ENCODE measurements at regions not wholly inside any gene's neighbourhood (a gene's known extent, or its start where the extent isn't known, plus 50 kb on each side); places are given as distances from the start of the nearest gene placed in this dataset.

GRCh38 chr18:77342736-77343135 is 93.1 kb downstream of the GALR1 start (continued):
- no peak for TF ChIP-seq SMC3 (conservative IDR thresholded peaks at IDR 0.05; ENCODE audit: poor library complexity)

GRCh38 chr18:77343846-77344510 is 94.3 kb downstream of the GALR1 start:
- Histone ChIP-seq H3K9me2 (ENCODE audit: insufficient read depth, low read length) (no peaks in the 10 kb centered on the region), H3K79me2 (replicated peaks; ENCODE audit: insufficient read depth, low read length) (no peaks in the 10 kb centered on the region), H3K9ac (ENCODE audit: low read length) (no peak overlapping the region), H3K9me3 (ENCODE audit: low read length) (no peaks in the 10 kb centered on the region), H2AFZ (ENCODE audit: low read depth, low read length) (no peak overlapping the region), H3K4me3 (ENCODE audit: low read length) (no peak overlapping the region), H3K4me2 (ENCODE audit: low read length) (no peak overlapping the region), H4K20me1 (ENCODE audit: insufficient read depth) (no peaks in the 10 kb centered on the region), H3F3A (ENCODE audit: insufficient read depth, low read length, poor library complexity, severe bottlenecking) (no peaks in the 10 kb centered on the region), H3K27me3 (ENCODE audit: insufficient read depth, low read depth, low read length) (no peaks in the 10 kb centered on the region), H3K36me3 (ENCODE audit: insufficient read depth, low read length) (no peaks in the 10 kb centered on the region), H3K27ac (ENCODE audit: low read length) (no peak overlapping the region)
- TF ChIP-seq MXI1 (conservative IDR thresholded peaks at IDR 0.05; ENCODE audit: poor library complexity, severe bottlenecking) = no peak
- no peak for TF ChIP-seq POLR2AphosphoS5 (IDR thresholded peaks at IDR 0.05)
- TF ChIP-seq RAD21 (conservative IDR thresholded peaks at IDR 0.05) = no peak
- TF ChIP-seq CTCF (IDR thresholded peaks at IDR 0.05; ENCODE audit: poor library complexity, severe bottlenecking) = no peak
- no peak for TF ChIP-seq EP300 (conservative IDR thresholded peaks at IDR 0.05; ENCODE audit: poor library complexity, severe bottlenecking)
- no peak for TF ChIP-seq EZH2 (IDR thresholded peaks at IDR 0.05; ENCODE audit: borderline replicate concordance, insufficient read depth, low read length, poor library complexity, severe bottlenecking)
- no peak for TF ChIP-seq SMC3 (conservative IDR thresholded peaks at IDR 0.05; ENCODE audit: poor library complexity)

GRCh38 chr18:77344786-77345500 is 95.3 kb downstream of the GALR1 start:
- no peak overlapping the region for H3K9ac ChIP-seq (ENCODE audit: low read length)
- no peaks in the 10 kb centered on the region for H3K27me3 ChIP-seq (ENCODE audit: insufficient read depth, low read depth, low read length)
- no peak overlapping the region for H3K27ac ChIP-seq (ENCODE audit: low read length)
- H3K9me2 ChIP-seq (ENCODE audit: insufficient read depth, low read length) = no peaks in the 10 kb centered on the region
- H3K4me2 ChIP-seq (ENCODE audit: low read length) = no peak overlapping the region
- H3K9me3 ChIP-seq (ENCODE audit: low read length) = no peaks in the 10 kb centered on the region
- no peaks in the 10 kb centered on the region for H4K20me1 ChIP-seq (ENCODE audit: insufficient read depth)
- no peak overlapping the region for H2AFZ ChIP-seq (ENCODE audit: low read depth, low read length)
- no peaks in the 10 kb centered on the region for H3F3A ChIP-seq (ENCODE audit: insufficient read depth, low read length, poor library complexity, severe bottlenecking)
- no peaks in the 10 kb centered on the region for H3K79me2 ChIP-seq (replicated peaks; ENCODE audit: insufficient read depth, low read length)
- TF ChIP-seq EP300 (conservative IDR thresholded peaks at IDR 0.05; ENCODE audit: poor library complexity, severe bottlenecking) (no peak), EZH2 (IDR thresholded peaks at IDR 0.05; ENCODE audit: borderline replicate concordance, insufficient read depth, low read length, poor library complexity, severe bottlenecking) (no peak), SMC3 (conservative IDR thresholded peaks at IDR 0.05; ENCODE audit: poor library complexity) (no peak), POLR2AphosphoS5 (IDR thresholded peaks at IDR 0.05) (no peak), CTCF (IDR thresholded peaks at IDR 0.05; ENCODE audit: poor library complexity, severe bottlenecking) (no peak), REST (IDR thresholded peaks at IDR 0.05; ENCODE audit: borderline replicate concordance) (no peak), MXI1 (conservative IDR thresholded peaks at IDR 0.05; ENCODE audit: poor library complexity, severe bottlenecking) (no peak)
- no peak overlapping the region for H3K4me3 ChIP-seq (ENCODE audit: low read length)
- no peaks in the 10 kb centered on the region for H3K36me3 ChIP-seq (ENCODE audit: insufficient read depth, low read length)
